Spleen (tissue), 7 donors: ENCODE measurements at regions not wholly inside any gene's neighbourhood (a gene's known extent, or its start where the extent isn't known, plus 50 kb on each side); places are given as distances from the start of the nearest gene placed in this dataset.

Experiments
- POLR2A ChIP-seq, 3 donors: fragments of 450-650 bp; IDR thresholded peaks; one replicate each; pipeline ENCODE4 v1.5.1; 2017; ENCODE audit warnings: antibody characterized with exemption in 3 of 3, mild to moderate bottlenecking in 1 of 3
- TF ChIP-seq, protein P1 (sequence below), 11 experiments: fragments of 200-600 bp in 7 of 11; fragments of 450-650 bp in 4 of 11; sonication (generic) in 4 of 11; IDR thresholded peaks in 8 of 11; conservative IDR thresholded peaks in 3 of 11; 1 replicate in 7 of 11; 2 replicates in 4 of 11; pipeline versions ENCODE4 v1.4.0 to v1.8.0; 2016 to 2021; ENCODE audit warnings: antibody characterized with exemption in 11 of 11, inconsistent platforms in 4 of 11, mild to moderate bottlenecking in 1 of 11
- donor health status: DM: no; HTN: no; CAD: no; lungs with moderate emphysema.
- donor health status: DM: no; HTN: no; CAD: no.
- donor health status: DM: no; HTN: no; CAD: no.

DNA sequence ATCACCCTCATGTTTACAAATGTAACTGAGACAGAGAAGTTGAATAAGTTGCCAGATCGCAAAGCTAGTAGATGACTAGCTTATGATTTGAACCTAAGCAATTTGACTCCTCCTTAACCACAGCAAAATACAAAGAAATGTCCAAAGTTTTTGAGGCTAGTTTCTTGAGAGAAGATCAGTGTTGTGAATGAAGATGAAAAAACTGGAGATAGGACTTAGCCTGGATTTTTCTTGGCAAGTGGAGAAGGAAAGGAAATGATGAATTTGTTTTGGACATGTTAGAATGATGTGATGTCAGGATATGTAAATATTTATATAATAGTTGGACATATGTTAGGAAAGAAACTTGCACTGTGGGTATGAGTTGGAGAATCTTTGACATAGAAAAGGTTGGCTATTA is 149.8 kb downstream of the LSMEM1 start:
- TF ChIP-seq, protein P1, sequence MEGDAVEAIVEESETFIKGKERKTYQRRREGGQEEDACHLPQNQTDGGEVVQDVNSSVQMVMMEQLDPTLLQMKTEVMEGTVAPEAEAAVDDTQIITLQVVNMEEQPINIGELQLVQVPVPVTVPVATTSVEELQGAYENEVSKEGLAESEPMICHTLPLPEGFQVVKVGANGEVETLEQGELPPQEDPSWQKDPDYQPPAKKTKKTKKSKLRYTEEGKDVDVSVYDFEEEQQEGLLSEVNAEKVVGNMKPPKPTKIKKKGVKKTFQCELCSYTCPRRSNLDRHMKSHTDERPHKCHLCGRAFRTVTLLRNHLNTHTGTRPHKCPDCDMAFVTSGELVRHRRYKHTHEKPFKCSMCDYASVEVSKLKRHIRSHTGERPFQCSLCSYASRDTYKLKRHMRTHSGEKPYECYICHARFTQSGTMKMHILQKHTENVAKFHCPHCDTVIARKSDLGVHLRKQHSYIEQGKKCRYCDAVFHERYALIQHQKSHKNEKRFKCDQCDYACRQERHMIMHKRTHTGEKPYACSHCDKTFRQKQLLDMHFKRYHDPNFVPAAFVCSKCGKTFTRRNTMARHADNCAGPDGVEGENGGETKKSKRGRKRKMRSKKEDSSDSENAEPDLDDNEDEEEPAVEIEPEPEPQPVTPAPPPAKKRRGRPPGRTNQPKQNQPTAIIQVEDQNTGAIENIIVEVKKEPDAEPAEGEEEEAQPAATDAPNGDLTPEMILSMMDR (IDR thresholded peaks at IDR 0.05 in 8 of 11, conservative IDR thresholded peaks at IDR 0.05 in 3 of 11), result no peak
- TF ChIP-seq POLR2A (IDR thresholded peaks at IDR 0.05), result no peak
